ENCODE measurements at regions not wholly inside any gene's neighbourhood (a gene's known extent, or its start where the extent isn't known, plus 50 kb on each side); places are given as distances from the start of the nearest gene placed in this dataset.
"Not testable (repeated sequence)": the region's sequence is repeated elsewhere in the genome, so short reads cannot be mapped to it uniquely, and the experiment has no call there.

DNA sequence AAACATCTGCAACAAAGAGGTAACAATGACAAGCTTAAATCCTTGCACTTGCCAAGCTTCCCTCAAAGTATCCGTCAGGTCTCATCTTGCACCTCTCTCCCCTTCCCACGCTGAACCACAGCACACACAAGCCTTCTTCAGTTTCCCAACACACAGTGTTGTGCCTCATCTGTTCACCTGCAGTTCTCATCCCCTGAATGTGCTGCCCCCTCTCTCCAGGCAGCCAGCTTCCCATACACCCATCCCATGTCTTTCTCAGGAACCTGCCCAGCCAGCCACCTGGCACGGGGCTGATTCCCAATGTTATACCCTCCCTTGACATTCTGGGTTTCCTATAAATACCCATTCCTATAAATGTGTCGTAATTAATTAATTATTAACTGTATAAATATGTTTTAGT lies 314.8 kb downstream of the PRELID2 start:
- Mint-ChIP-seq H3K27me3 (ENCODE audit: insufficient read depth, low read depth, poor library complexity) (no peaks in the 10 kb centered on the region), H3K4me1 (peaks cover 8% of the 10 kb centered on the region; the same call in 2 of the 3 replicates), H3K36me3 (ENCODE audit: low read depth) (peaks cover 2% of the 10 kb centered on the region; the same call in 1 of the 3 replicates), H3K27ac (no peak overlapping the region), H3K4me3 (no peak overlapping the region), H3K9me3 (peaks cover 8% of the 10 kb centered on the region)
- no peaks in the 10 kb centered on the region for H3K79me2 ChIP-seq (replicated peaks; ENCODE audit: insufficient read depth)
- H3K27ac ChIP-seq (ENCODE audit: low read depth) = no peak overlapping the region
- TF ChIP-seq, protein P1, sequence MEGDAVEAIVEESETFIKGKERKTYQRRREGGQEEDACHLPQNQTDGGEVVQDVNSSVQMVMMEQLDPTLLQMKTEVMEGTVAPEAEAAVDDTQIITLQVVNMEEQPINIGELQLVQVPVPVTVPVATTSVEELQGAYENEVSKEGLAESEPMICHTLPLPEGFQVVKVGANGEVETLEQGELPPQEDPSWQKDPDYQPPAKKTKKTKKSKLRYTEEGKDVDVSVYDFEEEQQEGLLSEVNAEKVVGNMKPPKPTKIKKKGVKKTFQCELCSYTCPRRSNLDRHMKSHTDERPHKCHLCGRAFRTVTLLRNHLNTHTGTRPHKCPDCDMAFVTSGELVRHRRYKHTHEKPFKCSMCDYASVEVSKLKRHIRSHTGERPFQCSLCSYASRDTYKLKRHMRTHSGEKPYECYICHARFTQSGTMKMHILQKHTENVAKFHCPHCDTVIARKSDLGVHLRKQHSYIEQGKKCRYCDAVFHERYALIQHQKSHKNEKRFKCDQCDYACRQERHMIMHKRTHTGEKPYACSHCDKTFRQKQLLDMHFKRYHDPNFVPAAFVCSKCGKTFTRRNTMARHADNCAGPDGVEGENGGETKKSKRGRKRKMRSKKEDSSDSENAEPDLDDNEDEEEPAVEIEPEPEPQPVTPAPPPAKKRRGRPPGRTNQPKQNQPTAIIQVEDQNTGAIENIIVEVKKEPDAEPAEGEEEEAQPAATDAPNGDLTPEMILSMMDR (conservative IDR thresholded peaks at IDR 0.05; ENCODE audit: low read depth in 2 of 2) = no peak
- TF ChIP-seq, protein P2, sequence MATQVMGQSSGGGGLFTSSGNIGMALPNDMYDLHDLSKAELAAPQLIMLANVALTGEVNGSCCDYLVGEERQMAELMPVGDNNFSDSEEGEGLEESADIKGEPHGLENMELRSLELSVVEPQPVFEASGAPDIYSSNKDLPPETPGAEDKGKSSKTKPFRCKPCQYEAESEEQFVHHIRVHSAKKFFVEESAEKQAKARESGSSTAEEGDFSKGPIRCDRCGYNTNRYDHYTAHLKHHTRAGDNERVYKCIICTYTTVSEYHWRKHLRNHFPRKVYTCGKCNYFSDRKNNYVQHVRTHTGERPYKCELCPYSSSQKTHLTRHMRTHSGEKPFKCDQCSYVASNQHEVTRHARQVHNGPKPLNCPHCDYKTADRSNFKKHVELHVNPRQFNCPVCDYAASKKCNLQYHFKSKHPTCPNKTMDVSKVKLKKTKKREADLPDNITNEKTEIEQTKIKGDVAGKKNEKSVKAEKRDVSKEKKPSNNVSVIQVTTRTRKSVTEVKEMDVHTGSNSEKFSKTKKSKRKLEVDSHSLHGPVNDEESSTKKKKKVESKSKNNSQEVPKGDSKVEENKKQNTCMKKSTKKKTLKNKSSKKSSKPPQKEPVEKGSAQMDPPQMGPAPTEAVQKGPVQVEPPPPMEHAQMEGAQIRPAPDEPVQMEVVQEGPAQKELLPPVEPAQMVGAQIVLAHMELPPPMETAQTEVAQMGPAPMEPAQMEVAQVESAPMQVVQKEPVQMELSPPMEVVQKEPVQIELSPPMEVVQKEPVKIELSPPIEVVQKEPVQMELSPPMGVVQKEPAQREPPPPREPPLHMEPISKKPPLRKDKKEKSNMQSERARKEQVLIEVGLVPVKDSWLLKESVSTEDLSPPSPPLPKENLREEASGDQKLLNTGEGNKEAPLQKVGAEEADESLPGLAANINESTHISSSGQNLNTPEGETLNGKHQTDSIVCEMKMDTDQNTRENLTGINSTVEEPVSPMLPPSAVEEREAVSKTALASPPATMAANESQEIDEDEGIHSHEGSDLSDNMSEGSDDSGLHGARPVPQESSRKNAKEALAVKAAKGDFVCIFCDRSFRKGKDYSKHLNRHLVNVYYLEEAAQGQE (IDR thresholded peaks at IDR 0.05; ENCODE audit: unreplicated experiment) = no peak
- TF ChIP-seq EZH2phosphoT487 (IDR thresholded peaks at IDR 0.05; ENCODE audit: unreplicated experiment) (no peak), CREB1 (CRISPR knock-in tag; IDR thresholded peaks at IDR 0.05; ENCODE audit: low read depth) (no peak)
- TF ChIP-seq, protein P3, sequence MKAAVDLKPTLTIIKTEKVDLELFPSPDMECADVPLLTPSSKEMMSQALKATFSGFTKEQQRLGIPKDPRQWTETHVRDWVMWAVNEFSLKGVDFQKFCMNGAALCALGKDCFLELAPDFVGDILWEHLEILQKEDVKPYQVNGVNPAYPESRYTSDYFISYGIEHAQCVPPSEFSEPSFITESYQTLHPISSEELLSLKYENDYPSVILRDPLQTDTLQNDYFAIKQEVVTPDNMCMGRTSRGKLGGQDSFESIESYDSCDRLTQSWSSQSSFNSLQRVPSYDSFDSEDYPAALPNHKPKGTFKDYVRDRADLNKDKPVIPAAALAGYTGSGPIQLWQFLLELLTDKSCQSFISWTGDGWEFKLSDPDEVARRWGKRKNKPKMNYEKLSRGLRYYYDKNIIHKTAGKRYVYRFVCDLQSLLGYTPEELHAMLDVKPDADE (IDR thresholded peaks at IDR 0.05) = no peak
- H3K4me3 ChIP-seq = no peak overlapping the region
- no peaks in the 10 kb centered on the region for H4K20me1 ChIP-seq (replicated peaks; ENCODE audit: insufficient read depth)
- H3K27me3 ChIP-seq (ENCODE audit: insufficient read depth) = no peaks in the 10 kb centered on the region
- peaks cover 6% of the 10 kb centered on the region for H3K9me2 ChIP-seq (ENCODE audit: insufficient read depth)
- no peaks in the 10 kb centered on the region; the same call in 1 of the 2 replicates for H3K36me3 ChIP-seq (ENCODE audit: insufficient read depth)
- ATAC-seq (peak; percentile 70), DNase-seq (ENCODE audit: low spot score) (peak; percentile 14)
- H3K4me1 ChIP-seq (ENCODE audit: insufficient read depth) = no peaks in the 10 kb centered on the region
- H3F3A ChIP-seq (replicated peaks; ENCODE audit: low read depth) = no peaks in the 10 kb centered on the region
- H3K4me2 ChIP-seq = no peak overlapping the region
- no peak overlapping the region for H2AFZ ChIP-seq

DNA sequence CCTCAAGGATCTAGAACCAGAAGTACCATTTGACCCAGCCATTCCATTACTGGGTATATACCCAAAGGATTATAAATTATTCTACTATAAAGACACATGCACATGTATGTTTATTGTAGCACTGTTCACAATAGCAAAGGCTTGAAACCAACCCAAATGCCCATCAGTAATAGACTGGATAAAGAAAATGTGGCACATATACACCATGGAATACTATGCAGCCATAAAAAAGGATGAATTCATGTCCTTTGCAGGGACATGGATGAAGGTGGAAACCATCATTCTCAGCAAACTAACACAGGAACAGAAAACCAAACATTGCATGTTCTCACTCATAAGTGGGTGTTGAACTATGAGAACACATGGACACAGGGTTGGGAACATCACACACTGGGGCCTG lies 317.6 kb downstream of the PRELID2 start:
- not testable (repeated sequence) for H3K4me3 Mint-ChIP-seq; ATAC-seq; H3K4me1 Mint-ChIP-seq; DNase-seq (ENCODE audit: low spot score); H3K27me3 Mint-ChIP-seq (ENCODE audit: insufficient read depth, low read depth, poor library complexity); H3K4me1 ChIP-seq (ENCODE audit: insufficient read depth); H3K27ac ChIP-seq (ENCODE audit: low read depth); H3K4me2 ChIP-seq; H3K9me2 ChIP-seq (ENCODE audit: insufficient read depth); H3K79me2 ChIP-seq (replicated peaks; ENCODE audit: insufficient read depth); H3K9me3 Mint-ChIP-seq; H2AFZ ChIP-seq; H3F3A ChIP-seq (replicated peaks; ENCODE audit: low read depth); H3K27me3 ChIP-seq (ENCODE audit: insufficient read depth); H3K4me3 ChIP-seq; H3K36me3 ChIP-seq (ENCODE audit: insufficient read depth); H3K36me3 Mint-ChIP-seq (ENCODE audit: low read depth); H4K20me1 ChIP-seq (replicated peaks; ENCODE audit: insufficient read depth); H3K27ac Mint-ChIP-seq

Measured in GM23338 (cell line).